ENCODE measurements at regions not wholly inside any gene's neighbourhood (a gene's known extent, or its start where the extent isn't known, plus 50 kb on each side); places are given as distances from the start of the nearest gene placed in this dataset.

GRCh38 chr5:17880869-17881268 is 246.6 kb downstream of the TAF11L14 start:
- Histone ChIP-seq H3K27me3 (no peaks in the 10 kb centered on the region), H3K4me3 (no peak overlapping the region), H3K27ac (no peak overlapping the region), H3K4me1 (no peaks in the 10 kb centered on the region), H3K36me3 (no peaks in the 10 kb centered on the region), H3K9me3 (peaks cover 0 to 5% (median 0%) of the 10 kb centered on the region in 4 donors)
- DNase-seq = no peak
- TF ChIP-seq CTCF (IDR thresholded peaks at IDR 0.05) (no peak), POLR2A (IDR thresholded peaks at IDR 0.05) (no peak)

DNA sequence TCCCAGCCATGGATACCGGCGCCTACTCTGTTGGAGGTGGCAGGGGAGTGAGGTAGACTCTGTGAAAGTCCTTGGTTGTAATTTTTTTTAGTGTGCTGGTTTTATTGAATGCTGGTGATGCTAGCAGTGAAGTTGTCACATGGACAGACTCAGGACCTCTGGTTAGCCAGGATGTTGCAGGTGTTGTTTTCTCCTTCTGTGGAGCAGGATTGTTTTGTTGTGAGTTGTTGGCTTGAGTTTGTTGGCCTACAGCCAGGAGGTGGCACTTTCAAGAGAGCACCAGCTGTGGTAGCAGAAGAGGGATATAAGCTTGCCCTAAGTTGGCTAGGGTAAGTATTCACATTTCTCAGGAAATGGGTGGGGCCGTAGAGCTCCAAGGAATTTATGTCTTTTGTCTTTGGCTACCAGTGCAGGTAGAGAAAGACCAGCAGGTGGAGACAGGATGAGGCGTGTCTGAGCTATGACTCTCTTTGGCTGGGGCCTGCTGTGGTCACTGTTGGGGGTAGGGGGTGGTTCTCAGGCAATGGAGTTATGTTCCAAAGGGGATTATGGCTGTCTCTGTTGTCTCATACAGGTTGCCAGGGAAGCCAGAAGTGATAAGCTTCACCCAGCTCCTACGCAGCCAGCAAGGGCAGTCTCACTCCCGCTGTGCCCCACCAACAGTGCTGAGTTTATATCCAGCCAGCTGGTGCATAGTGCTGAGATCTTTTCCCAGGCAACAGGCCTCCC is 248.7 kb downstream of the TAF11L14 start:
- Histone ChIP-seq H3K27me3 (no peaks in the 10 kb centered on the region), H3K4me1 (no peaks in the 10 kb centered on the region), H3K27ac (no peak overlapping the region), H3K36me3 (no peaks in the 10 kb centered on the region), H3K9me3 (peaks cover 0 to 5% (median 0%) of the 10 kb centered on the region in 4 donors), H3K4me3 (no peak overlapping the region)
- TF ChIP-seq POLR2A (IDR thresholded peaks at IDR 0.05) (no peak), CTCF (IDR thresholded peaks at IDR 0.05) (no peak)
- DNase-seq = no peak

GRCh38 chr5:17888155-17888554 is 253.9 kb downstream of the TAF11L14 start:
- Histone ChIP-seq H3K36me3 (no peaks in the 10 kb centered on the region), H3K27ac (no peak overlapping the region), H3K9me3 (peaks cover 0 to 2% (median 0%) of the 10 kb centered on the region in 4 donors), H3K4me3 (no peak overlapping the region), H3K27me3 (no peaks in the 10 kb centered on the region), H3K4me1 (no peaks in the 10 kb centered on the region)
- TF ChIP-seq POLR2A (IDR thresholded peaks at IDR 0.05) (no peak), CTCF (IDR thresholded peaks at IDR 0.05) (no peak)
- DNase-seq = no peak

GRCh38 chr5:17890501-17890900 is 256.2 kb downstream of the TAF11L14 start:
- no peak overlapping the region for H3K4me3 ChIP-seq
- no peaks in the 10 kb centered on the region for H3K4me1 ChIP-seq
- H3K27ac ChIP-seq = no peak overlapping the region
- no peak for DNase-seq
- H3K27me3 ChIP-seq = no peaks in the 10 kb centered on the region
- TF ChIP-seq POLR2A (IDR thresholded peaks at IDR 0.05) = no peak
- TF ChIP-seq CTCF (IDR thresholded peaks at IDR 0.05) = no peak
- H3K36me3 ChIP-seq = no peaks in the 10 kb centered on the region
- H3K9me3 ChIP-seq = no peaks in the 10 kb centered on the region

DNA sequence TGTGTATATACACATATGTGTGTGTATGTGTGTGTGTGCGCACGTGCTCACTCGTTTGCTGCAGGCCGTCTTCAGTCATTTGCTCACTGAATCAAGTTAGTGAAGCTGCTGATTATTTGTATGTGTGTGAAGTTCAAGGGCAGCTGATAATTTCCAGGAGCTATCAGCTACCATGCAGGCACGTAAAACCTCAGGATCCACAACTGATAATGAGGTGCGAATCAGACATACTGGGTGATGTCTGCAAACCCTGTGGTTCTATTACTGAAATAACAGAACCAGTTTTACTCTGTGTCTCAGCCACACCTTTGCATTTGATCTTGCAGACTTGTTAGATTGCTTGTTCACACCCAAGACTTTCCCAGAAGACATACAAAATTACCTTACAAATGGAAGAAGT is 257.6 kb downstream of the TAF11L14 start:
- no peak for DNase-seq
- no peaks in the 10 kb centered on the region for H3K9me3 ChIP-seq
- no peaks in the 10 kb centered on the region for H3K4me1 ChIP-seq
- H3K36me3 ChIP-seq = no peaks in the 10 kb centered on the region
- no peaks in the 10 kb centered on the region for H3K27me3 ChIP-seq
- no peak overlapping the region for H3K4me3 ChIP-seq
- TF ChIP-seq CTCF (IDR thresholded peaks at IDR 0.05) (no peak), POLR2A (IDR thresholded peaks at IDR 0.05) (no peak)
- H3K27ac ChIP-seq = no peak overlapping the region

All from Peyer's patch (tissue), 4 donors.